ENCODE measurements at regions not wholly inside any gene's neighbourhood (a gene's known extent, or its start where the extent isn't known, plus 50 kb on each side); places are given as distances from the start of the nearest gene placed in this dataset.

- Mint-ChIP-seq H3K27ac (ENCODE audit: unreplicated experiment) (no peak overlapping the region), H3K27me3 (ENCODE audit: unreplicated experiment) (no peaks in the 10 kb centered on the region), H3K4me3 (ENCODE audit: low read depth, unreplicated experiment) (no peak overlapping the region), H3K36me3 (ENCODE audit: insufficient read depth, unreplicated experiment) (no peaks in the 10 kb centered on the region), H3K9me3 (ENCODE audit: low read depth, unreplicated experiment) (peaks cover 2% of the 10 kb centered on the region), H3K4me1 (ENCODE audit: low read depth, unreplicated experiment) (no peaks in the 10 kb centered on the region)
- DNase-seq = no peak
- TF ChIP-seq CTCF (IDR thresholded peaks at IDR 0.05; ENCODE audit: unreplicated experiment) = no peak
- BruUV-seq (replicated peaks) = no TSS peak
- intact Hi-C loops (cut with micrococcal nuclease; ENCODE audit: unreplicated experiment) = loop anchor here (2.0 to 10.0 kb wide), 2 partner anchors 392 to 690 kb away; no protein-coding TSS in a partner anchor
- CTCF ChIA-PET = no interaction called here
These were observed 463.9 kb downstream of the ICE1 start for GRCh38 chr5:5886353-5886752.

DNA sequence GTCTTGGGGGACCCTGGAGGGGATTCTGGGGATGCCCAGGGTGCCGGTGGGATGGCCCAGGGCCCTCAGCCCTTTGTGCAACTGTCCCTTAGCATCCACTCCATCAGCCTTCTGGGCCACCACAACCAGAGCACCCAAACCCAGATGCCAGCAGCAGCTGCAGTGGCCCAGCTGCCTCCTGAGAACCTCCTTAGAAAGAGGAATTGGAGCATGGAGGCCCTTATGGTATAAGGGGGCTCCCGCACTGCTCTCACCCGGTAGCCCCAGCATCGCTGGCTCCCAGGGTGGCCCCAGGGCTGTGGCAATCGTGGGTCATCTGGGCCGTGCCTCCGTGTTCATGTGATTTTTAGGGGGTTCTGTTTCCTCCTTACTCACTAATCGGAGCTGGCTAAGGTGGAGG is 463.3 kb downstream of the ICE1 start:
- intact Hi-C loops (cut with micrococcal nuclease; ENCODE audit: unreplicated experiment) = loop anchor here (2.0 to 10.0 kb wide), 2 partner anchors 391 to 691 kb away; no protein-coding TSS in a partner anchor
- H3K27me3 Mint-ChIP-seq (ENCODE audit: unreplicated experiment) = no peaks in the 10 kb centered on the region
- H3K36me3 Mint-ChIP-seq (ENCODE audit: insufficient read depth, unreplicated experiment) = no peaks in the 10 kb centered on the region
- H3K4me1 Mint-ChIP-seq (ENCODE audit: low read depth, unreplicated experiment) = no peaks in the 10 kb centered on the region
- H3K9me3 Mint-ChIP-seq (ENCODE audit: low read depth, unreplicated experiment) = peaks cover 2% of the 10 kb centered on the region
- CTCF ChIA-PET = no interaction called here
- DNase-seq = no peak
- H3K27ac Mint-ChIP-seq (ENCODE audit: unreplicated experiment) = no peak overlapping the region
- no peak for TF ChIP-seq CTCF (IDR thresholded peaks at IDR 0.05; ENCODE audit: unreplicated experiment)
- BruUV-seq (replicated peaks) = no TSS peak
- no peak overlapping the region for H3K4me3 Mint-ChIP-seq (ENCODE audit: low read depth, unreplicated experiment)

DNA sequence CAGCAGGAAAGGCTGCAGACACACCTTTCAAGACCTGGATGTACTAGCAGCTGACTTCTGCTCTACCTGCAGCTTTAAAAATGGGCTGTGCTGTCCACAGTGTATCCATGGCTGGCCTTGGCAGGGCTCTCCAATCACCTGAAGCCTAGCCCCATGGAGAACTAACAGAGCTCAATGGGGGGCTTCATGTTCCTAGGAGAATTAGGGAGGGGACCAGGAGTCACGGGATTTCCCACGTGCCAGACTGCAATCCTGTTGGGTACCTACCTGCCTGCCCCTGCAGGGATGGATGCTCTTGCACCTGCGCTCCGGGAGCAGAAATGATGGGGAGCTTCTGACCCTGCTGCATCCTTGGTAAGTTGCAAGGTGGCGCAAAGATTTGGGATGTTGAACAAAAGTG is 462.1 kb downstream of the ICE1 start:
- intact Hi-C loops (cut with micrococcal nuclease; ENCODE audit: unreplicated experiment) = loop anchor here (10.0 kb wide), 1 partner anchor 390 kb away; no protein-coding TSS in a partner anchor
- H3K4me1 Mint-ChIP-seq (ENCODE audit: low read depth, unreplicated experiment) = no peaks in the 10 kb centered on the region
- no TSS peak for BruUV-seq (replicated peaks)
- no peaks in the 10 kb centered on the region for H3K36me3 Mint-ChIP-seq (ENCODE audit: insufficient read depth, unreplicated experiment)
- DNase-seq = no peak
- H3K4me3 Mint-ChIP-seq (ENCODE audit: low read depth, unreplicated experiment) = no peak overlapping the region
- H3K27me3 Mint-ChIP-seq (ENCODE audit: unreplicated experiment) = peaks cover under 1% of the 10 kb centered on the region
- H3K27ac Mint-ChIP-seq (ENCODE audit: unreplicated experiment) = no peak overlapping the region
- TF ChIP-seq CTCF (IDR thresholded peaks at IDR 0.05; ENCODE audit: unreplicated experiment) = no peak
- peaks cover 2% of the 10 kb centered on the region for H3K9me3 Mint-ChIP-seq (ENCODE audit: low read depth, unreplicated experiment)
- CTCF ChIA-PET = no interaction called here

DNA sequence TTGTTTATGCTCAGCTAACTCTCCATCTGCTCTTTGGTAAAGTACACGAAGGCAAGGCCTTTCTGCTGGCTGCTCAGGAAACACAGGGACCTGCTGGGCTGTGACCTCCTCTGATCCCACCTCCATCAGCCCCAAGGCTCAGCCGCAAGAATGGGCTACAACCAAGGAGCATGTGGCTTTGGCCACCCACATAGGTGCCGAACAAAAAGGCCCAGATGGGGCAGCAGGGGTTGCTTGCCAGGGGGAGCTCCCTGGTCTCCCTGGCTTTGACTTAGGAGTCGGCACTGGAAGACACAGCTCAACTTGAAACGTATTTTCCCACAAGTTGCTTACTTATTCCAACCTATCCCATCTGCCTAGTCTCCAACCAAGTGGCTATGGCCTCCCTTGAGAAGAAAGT is 461.1 kb downstream of the ICE1 start:
- DNase-seq = no peak
- BruUV-seq (replicated peaks) = no TSS peak
- Mint-ChIP-seq H3K36me3 (ENCODE audit: insufficient read depth, unreplicated experiment) (no peaks in the 10 kb centered on the region), H3K4me1 (ENCODE audit: low read depth, unreplicated experiment) (no peaks in the 10 kb centered on the region), H3K27me3 (ENCODE audit: unreplicated experiment) (peaks cover 10% of the 10 kb centered on the region), H3K27ac (ENCODE audit: unreplicated experiment) (no peak overlapping the region), H3K4me3 (ENCODE audit: low read depth, unreplicated experiment) (no peak overlapping the region), H3K9me3 (ENCODE audit: low read depth, unreplicated experiment) (peaks cover 5% of the 10 kb centered on the region)
- intact Hi-C loops (cut with micrococcal nuclease; ENCODE audit: unreplicated experiment) = loop anchor here (10.0 kb wide), 1 partner anchor 389 kb away; no protein-coding TSS in a partner anchor
- CTCF ChIA-PET = no interaction called here
- TF ChIP-seq CTCF (IDR thresholded peaks at IDR 0.05; ENCODE audit: unreplicated experiment) = no peak

All from Calu3 (cell line).